ENCODE measurements at regions not wholly inside any gene's neighbourhood (a gene's known extent, or its start where the extent isn't known, plus 50 kb on each side); places are given as distances from the start of the nearest gene placed in this dataset.

GRCh38 chr15:38672273-38672672 is 107.7 kb upstream of the RASGRP1 start:
- no peak for DNase-seq (ENCODE audit: low read depth, low spot score)

- DNase-seq (ENCODE audit: low read depth, low spot score): no peak
Measured at GRCh38 chr15:38672814-38673670, 108.4 kb upstream of the RASGRP1 start.

- DNase-seq (ENCODE audit: low read depth, low spot score): no peak
Measured at GRCh38 chr15:38674448-38674847, 109.8 kb upstream of the RASGRP1 start.

GRCh38 chr15:38678281-38678680 is 113.7 kb upstream of the RASGRP1 start:
- DNase-seq (ENCODE audit: low read depth, low spot score): no peak

- no peak for DNase-seq (ENCODE audit: low read depth, low spot score)
Measured at GRCh38 chr15:38680775-38681174, 116.2 kb upstream of the RASGRP1 start.

GRCh38 chr15:38682363-38682762 is 117.7 kb upstream of the RASGRP1 start:
- DNase-seq (ENCODE audit: low read depth, low spot score): no peak

GRCh38 chr15:38682861-38683260 is 118.2 kb upstream of the RASGRP1 start:
- no peak for DNase-seq (ENCODE audit: low read depth, low spot score)

GRCh38 chr15:38683382-38684242 is 119.0 kb upstream of the RASGRP1 start:
- DNase-seq (ENCODE audit: low read depth, low spot score): peak; percentile 31

GRCh38 chr15:38684440-38685010 is 119.9 kb upstream of the RASGRP1 start:
- DNase-seq (ENCODE audit: low read depth, low spot score): no peak

- DNase-seq (ENCODE audit: low read depth, low spot score): no peak
Measured at GRCh38 chr15:38685686-38686339, 121.2 kb upstream of the RASGRP1 start.

GRCh38 chr15:38687340-38687739 is 122.7 kb upstream of the RASGRP1 start:
- DNase-seq (ENCODE audit: low read depth, low spot score): no peak

GRCh38 chr15:38687775-38688495 is 123.3 kb upstream of the RASGRP1 start:
- no peak for DNase-seq (ENCODE audit: low read depth, low spot score)

- DNase-seq (ENCODE audit: low read depth, low spot score): no peak
Measured at GRCh38 chr15:38688761-38689160, 124.1 kb upstream of the RASGRP1 start.

GRCh38 chr15:38689522-38689921 is 124.9 kb upstream of the RASGRP1 start:
- no peak for DNase-seq (ENCODE audit: low read depth, low spot score)

GRCh38 chr15:38690216-38690615 is 125.6 kb upstream of the RASGRP1 start:
- DNase-seq (ENCODE audit: low read depth, low spot score): no peak

GRCh38 chr15:38690719-38691332 is 126.2 kb upstream of the RASGRP1 start:
- peak; percentile 61 for DNase-seq (ENCODE audit: low read depth, low spot score)

GRCh38 chr15:38691377-38691776 is 126.8 kb upstream of the RASGRP1 start:
- DNase-seq (ENCODE audit: low read depth, low spot score): no peak

- no peak for DNase-seq (ENCODE audit: low read depth, low spot score)
Measured at GRCh38 chr15:38691965-38692788, 127.6 kb upstream of the RASGRP1 start.

- DNase-seq (ENCODE audit: low read depth, low spot score): no peak
Measured at GRCh38 chr15:38692789-38693062, 128.1 kb upstream of the RASGRP1 start.

Measured in activated naive CD8-positive, alpha-beta T cell treated with anti-CD3 and anti-CD28 coated beads, Interleukin-2, amount 50 U/mL, for 16 hours (primary cell).